Breast epithelium (tissue), 3 donors: ENCODE measurements at regions not wholly inside any gene's neighbourhood (a gene's known extent, or its start where the extent isn't known, plus 50 kb on each side); places are given as distances from the start of the nearest gene placed in this dataset.

ENCODE experiments used
- CTCF ChIP-seq, 3 donors: fragments of 450-650 bp; IDR thresholded peaks; one replicate each; pipeline ENCODE4 v1.5.1; 2016 to 2017; ENCODE audit warnings: antibody characterized with exemption in 3 of 3, mild to moderate bottlenecking in 3 of 3, moderate library complexity in 3 of 3
- POLR2AphosphoS5 ChIP-seq, 3 donors: sonication (generic); formaldehyde crosslinking; IDR thresholded peaks; one replicate each; pipeline ENCODE4 v1.6.1; 2017; ENCODE audit warnings: antibody characterized with exemption in 3 of 3

GRCh38 chr1:8095584-8095983 is 69.5 kb upstream of the ERRFI1 start:
- TF ChIP-seq CTCF (IDR thresholded peaks at IDR 0.05): no peak
- no peak for TF ChIP-seq POLR2AphosphoS5 (IDR thresholded peaks at IDR 0.05)
